Suppressor macrophage (primary cell): ENCODE measurements at regions not wholly inside any gene's neighbourhood (a gene's known extent, or its start where the extent isn't known, plus 50 kb on each side); places are given as distances from the start of the nearest gene placed in this dataset.

Source experiments
- DNase-seq, 4 experiments: peaks; one replicate each; pipeline ENCODE4 v3.0.0-alpha.2; 2020 to 2022

GRCh38 chr13:105272660-105273631 is 1262.5 kb downstream of the EFNB2 start:
- peak; percentile 64 to 89 (median 80) for DNase-seq

- DNase-seq = no peak
Measured at GRCh38 chr13:105266615-105267014, 1268.8 kb downstream of the EFNB2 start.

GRCh38 chr13:105262579-105262978 is 1272.9 kb downstream of the EFNB2 start:
- DNase-seq = no peak

GRCh38 chr13:105259426-105259825 is 1276.0 kb downstream of the EFNB2 start:
- DNase-seq = no peak

GRCh38 chr13:105255472-105255871 is 1280.0 kb downstream of the EFNB2 start:
- no peak for DNase-seq

GRCh38 chr13:105251293-105251692 is 1284.2 kb downstream of the EFNB2 start:
- no peak for DNase-seq

- DNase-seq = no peak
Measured at GRCh38 chr13:105247830-105248229, 1287.6 kb downstream of the EFNB2 start.

- DNase-seq = no peak
Measured at GRCh38 chr13:105240371-105240770, 1295.1 kb downstream of the EFNB2 start.

GRCh38 chr13:105232439-105232838 is 1303.0 kb downstream of the EFNB2 start:
- DNase-seq = no peak

- DNase-seq = no peak
Measured at GRCh38 chr13:105232006-105232405, 1303.5 kb downstream of the EFNB2 start.

- no peak for DNase-seq
Measured at GRCh38 chr13:105231579-105231978, 1303.9 kb downstream of the EFNB2 start.

GRCh38 chr13:105220881-105221280 is 1314.6 kb downstream of the EFNB2 start:
- DNase-seq = no peak

- DNase-seq = no peak
Measured at GRCh38 chr13:105220063-105220462, 1315.4 kb downstream of the EFNB2 start.

GRCh38 chr13:105219651-105220050 is 1315.8 kb downstream of the EFNB2 start:
- no peak for DNase-seq

GRCh38 chr13:105213512-105213911 is 1322.0 kb downstream of the EFNB2 start:
- no peak for DNase-seq

GRCh38 chr13:105207572-105208293 is 1327.7 kb downstream of the EFNB2 start:
- DNase-seq = no peak

GRCh38 chr13:105202354-105202753 is 1333.1 kb downstream of the EFNB2 start:
- peak; percentile 17 to 65 (median 50) for DNase-seq

GRCh38 chr13:105201351-105201750 is 1334.1 kb downstream of the EFNB2 start:
- no peak for DNase-seq

- DNase-seq = no peak
Measured at GRCh38 chr13:105200181-105200580, 1335.3 kb downstream of the EFNB2 start.

- no peak for DNase-seq
Measured at GRCh38 chr13:105196052-105196451, 1339.4 kb downstream of the EFNB2 start.

- no peak for DNase-seq
Measured at GRCh38 chr13:105193026-105193425, 1342.4 kb downstream of the EFNB2 start.

- peak; percentile 37 to 75 (median 61) for DNase-seq
Measured at GRCh38 chr13:105184201-105184600, 1351.3 kb downstream of the EFNB2 start.

GRCh38 chr13:105177265-105177900 is 1358.1 kb downstream of the EFNB2 start:
- peak; percentile 40 to 72 (median 57) for DNase-seq
